ENCODE measurements at regions not wholly inside any gene's neighbourhood (a gene's known extent, or its start where the extent isn't known, plus 50 kb on each side); places are given as distances from the start of the nearest gene placed in this dataset.

- no peak for TF ChIP-seq CTCF (IDR thresholded peaks at IDR 0.05)
- no peak for TF ChIP-seq POLR2A (IDR thresholded peaks at IDR 0.05)
These were observed 537.5 kb downstream of the ZPLD1 start for GRCh38 chr3:102972350-102972749.
